Lower leg skin (tissue), 3 donors: ENCODE measurements at regions not wholly inside any gene's neighbourhood (a gene's known extent, or its start where the extent isn't known, plus 50 kb on each side); places are given as distances from the start of the nearest gene placed in this dataset.

ENCODE experiments used
- CTCF ChIP-seq, 3 donors: fragments of 450-650 bp; IDR thresholded peaks; one replicate each; pipeline ENCODE4 v1.5.1; 2016; ENCODE audit warnings: antibody characterized with exemption in 3 of 3, mild to moderate bottlenecking in 3 of 3, moderate library complexity in 2 of 3
- POLR2A ChIP-seq, 2 donors: fragments of 450-650 bp; IDR thresholded peaks; one replicate each; pipeline ENCODE4 v1.6.1; 2016 to 2017; ENCODE audit warnings: antibody characterized with exemption in 2 of 2, mild to moderate bottlenecking in 1 of 2, moderate library complexity in 1 of 2

DNA sequence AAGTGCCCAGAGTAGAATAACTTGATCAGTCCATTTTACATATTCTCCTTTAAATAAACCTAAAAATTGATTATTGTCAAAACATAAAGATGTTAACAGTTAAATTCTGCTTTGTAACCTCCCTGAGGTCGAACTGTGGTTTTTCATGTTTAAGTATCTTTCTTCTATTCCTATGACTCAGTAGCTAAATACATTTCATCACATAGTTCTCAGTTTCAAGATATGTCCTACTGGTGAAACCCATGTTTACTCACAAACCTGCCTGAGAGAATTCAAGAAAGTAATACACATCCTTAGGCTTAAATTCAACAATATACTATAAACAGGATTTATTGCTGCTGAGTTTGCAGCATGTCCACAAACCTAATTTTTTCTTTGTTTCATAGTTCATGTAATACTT is 692.9 kb downstream of the ZPLD1 start:
- TF ChIP-seq CTCF (IDR thresholded peaks at IDR 0.05): no peak
- TF ChIP-seq POLR2A (IDR thresholded peaks at IDR 0.05): no peak
